Mesendoderm (in vitro differentiated cells): ENCODE measurements at regions not wholly inside any gene's neighbourhood (a gene's known extent, or its start where the extent isn't known, plus 50 kb on each side); places are given as distances from the start of the nearest gene placed in this dataset.

Experiments
- DNase-seq: peaks from one replicate; pipeline ENCODE4 v3.0.0; 2013
- H2AK5ac ChIP-seq: 2 replicates; pipeline ENCODE4 v1.6.1; 2013; ENCODE audit warnings: low read length, inconsistent platforms
- H2BK120ac ChIP-seq: 2 replicates; pipeline ENCODE4 v1.6.1; 2013; ENCODE audit warnings: low read depth, mild to moderate bottlenecking, low read length, moderate library complexity, mixed read lengths
- H2BK15ac ChIP-seq: replicated peaks from 2 replicates; pipeline ENCODE4 v1.6.1; 2013; ENCODE audit warnings: low read depth, mild to moderate bottlenecking, moderate library complexity
- H2BK5ac ChIP-seq: 2 replicates; pipeline ENCODE4 v1.6.1; 2013; ENCODE audit warnings: low read length, inconsistent platforms
- H3K18ac ChIP-seq: 2 replicates; pipeline ENCODE4 v1.6.1; 2013; ENCODE audit warnings: mild to moderate bottlenecking, low read length, mixed read lengths
- H3K23ac ChIP-seq: one replicate; pipeline ENCODE4 v1.6.1; 2013; ENCODE audit warnings: low read length
- H3K27ac ChIP-seq: 2 replicates; pipeline ENCODE4 v1.5.1; 2013; ENCODE audit warnings: low read depth, mild to moderate bottlenecking, inconsistent platforms, low read length, moderate library complexity
- H3K27me3 ChIP-seq: 2 replicates; pipeline ENCODE4 v1.6.1; 2013; ENCODE audit warnings: low read length, control low read depth, mild to moderate bottlenecking, inconsistent platforms; ENCODE audit not compliant: insufficient read depth, poor library complexity
- H3K36me3 ChIP-seq: 2 replicates; pipeline ENCODE4 v1.6.1; 2013; ENCODE audit warnings: low read length, inconsistent platforms; ENCODE audit not compliant: control insufficient read depth, insufficient read depth
- H3K4ac ChIP-seq: one replicate; pipeline ENCODE4 v1.6.1; 2013; ENCODE audit warnings: low read depth, mild to moderate bottlenecking, low read length, moderate library complexity
- H3K4me1 ChIP-seq: 2 replicates; pipeline ENCODE4 v1.6.1; 2013; ENCODE audit warnings: low read depth, low read length, inconsistent platforms; ENCODE audit not compliant: control insufficient read depth
- H3K4me2 ChIP-seq: 2 replicates; pipeline ENCODE4 v1.6.1; 2013; ENCODE audit warnings: low read length
- H3K4me3 ChIP-seq: 2 replicates; pipeline ENCODE4 v1.5.1; 2013; ENCODE audit warnings: mild to moderate bottlenecking, low read length
- H3K56ac ChIP-seq: one replicate; pipeline ENCODE4 v1.6.1; 2013; ENCODE audit warnings: low read length
- H3K79me1 ChIP-seq: 2 replicates; pipeline ENCODE4 v1.6.1; 2013; ENCODE audit warnings: low read length, inconsistent platforms
- H3K79me2 ChIP-seq: 2 replicates; pipeline ENCODE4 v1.6.1; 2013; ENCODE audit warnings: mild to moderate bottlenecking, low read length; ENCODE audit not compliant: control insufficient read depth, insufficient read depth
- H3K9ac ChIP-seq: 2 replicates; pipeline ENCODE4 v1.6.1; 2013; ENCODE audit warnings: low read length, inconsistent platforms
- H4K5ac ChIP-seq: one replicate; pipeline ENCODE4 v1.6.1; 2013; ENCODE audit warnings: low read length
- H4K8ac ChIP-seq: one replicate; pipeline ENCODE4 v1.6.1; 2013; ENCODE audit warnings: low read depth, mild to moderate bottlenecking, control low read depth, low read length, moderate library complexity
- WGBS: extraction: QIAGEN DNeasy Blood & Tissue Kit; methylation state at CpG from one replicate; pipeline ENCODE4 v1.1.7; 2013; ENCODE audit warnings: low lambda C conversion rate, missing lambda C conversion rate; ENCODE audit not compliant: insufficient coverage; ENCODE audit errors: extremely low coverage; 5-methylcytosine and 5-hydroxymethylcytosine counted together

GRCh38 chr1:78369546-78369945 lies 121.2 kb upstream of the PTGFR start:
- Histone ChIP-seq H3K79me2 (no peaks in the 10 kb centered on the region), H3K56ac (no peak overlapping the region), H2AK5ac (no peak overlapping the region), H3K36me3 (no peaks in the 10 kb centered on the region), H3K23ac (no peak overlapping the region), H2BK15ac (no peak overlapping the region), H3K4me3 (no peak overlapping the region), H3K9ac (no peak overlapping the region), H2BK5ac (no peak overlapping the region), H4K8ac (no peak overlapping the region), H3K4me1 (no peaks in the 10 kb centered on the region), H3K18ac (no peak overlapping the region), H3K4me2 (no peak overlapping the region), H2BK120ac (no peak overlapping the region), H3K79me1 (no peaks in the 10 kb centered on the region), H3K4ac (no peak overlapping the region), H3K27me3 (no peaks in the 10 kb centered on the region), H4K5ac (no peak overlapping the region), H3K27ac (no peak overlapping the region)
- WGBS, result no CpG with 5 or more reads among the region's 1 CpG
- DNase-seq, result no peak

GRCh38 chr1:78370356-78370755 lies 120.4 kb upstream of the PTGFR start:
- Histone ChIP-seq H3K79me1 (no peaks in the 10 kb centered on the region), H3K23ac (no peak overlapping the region), H2AK5ac (no peak overlapping the region), H2BK120ac (no peak overlapping the region), H3K4ac (no peak overlapping the region), H3K56ac (no peak overlapping the region), H3K27ac (no peak overlapping the region), H3K27me3 (no peaks in the 10 kb centered on the region), H3K4me2 (no peak overlapping the region), H3K36me3 (no peaks in the 10 kb centered on the region), H3K18ac (no peak overlapping the region), H2BK5ac (no peak overlapping the region), H3K4me3 (no peak overlapping the region), H3K4me1 (no peaks in the 10 kb centered on the region), H2BK15ac (no peak overlapping the region), H3K9ac (no peak overlapping the region), H4K8ac (no peak overlapping the region), H4K5ac (no peak overlapping the region), H3K79me2 (no peaks in the 10 kb centered on the region)
- no CpG with 5 or more reads among the region's 2 CpGs for WGBS
- no peak for DNase-seq

GRCh38 chr1:78370779-78371482 lies 119.8 kb upstream of the PTGFR start:
- no peak overlapping the region for H3K4me2 ChIP-seq

GRCh38 chr1:78373676-78374075 lies 117.1 kb upstream of the PTGFR start:
- Histone ChIP-seq H3K27me3 (no peaks in the 10 kb centered on the region), H2BK15ac (no peak overlapping the region), H3K79me1 (no peaks in the 10 kb centered on the region), H2AK5ac (no peak overlapping the region), H2BK120ac (no peak overlapping the region), H4K8ac (no peak overlapping the region), H3K4me3 (no peak overlapping the region), H3K27ac (no peak overlapping the region), H2BK5ac (no peak overlapping the region), H3K56ac (no peak overlapping the region), H4K5ac (no peak overlapping the region), H3K79me2 (no peaks in the 10 kb centered on the region), H3K23ac (no peak overlapping the region), H3K4me2 (no peak overlapping the region), H3K9ac (no peak overlapping the region), H3K18ac (no peak overlapping the region), H3K36me3 (no peaks in the 10 kb centered on the region), H3K4me1 (no peaks in the 10 kb centered on the region), H3K4ac (no peak overlapping the region)
- WGBS, result no CpG with 5 or more reads among the region's 1 CpG
- DNase-seq, result no peak

More at GRCh38 chr1:78370779-78371482, 119.8 kb upstream of the PTGFR start:
- Histone ChIP-seq H4K5ac (no peak overlapping the region), H3K79me1 (no peaks in the 10 kb centered on the region), H3K4me3 (no peak overlapping the region), H3K56ac (no peak overlapping the region), H3K27me3 (no peaks in the 10 kb centered on the region), H3K79me2 (no peaks in the 10 kb centered on the region), H3K27ac (no peak overlapping the region), H2BK5ac (no peak overlapping the region), H3K23ac (no peak overlapping the region), H3K36me3 (no peaks in the 10 kb centered on the region), H3K4ac (no peak overlapping the region), H2BK15ac (no peak overlapping the region), H3K4me1 (no peaks in the 10 kb centered on the region), H4K8ac (no peak overlapping the region), H2BK120ac (no peak overlapping the region), H2AK5ac (no peak overlapping the region), H3K9ac (no peak overlapping the region), H3K18ac (no peak overlapping the region)
- no CpG with 5 or more reads among the region's 2 CpGs for WGBS
- DNase-seq, result no peak

GRCh38 chr1:78375996-78376395 lies 114.8 kb upstream of the PTGFR start:
- no peak overlapping the region for H3K23ac ChIP-seq
- no peak overlapping the region for H2BK15ac ChIP-seq
- no peaks in the 10 kb centered on the region for H3K27me3 ChIP-seq
- no peak overlapping the region for H3K4me3 ChIP-seq
- H3K27ac ChIP-seq, result no peak overlapping the region
- H3K79me2 ChIP-seq, result no peaks in the 10 kb centered on the region
- no peak overlapping the region for H3K18ac ChIP-seq
- no peak for DNase-seq
- H3K4me1 ChIP-seq, result no peaks in the 10 kb centered on the region
- no peak overlapping the region for H3K56ac ChIP-seq
- H3K9ac ChIP-seq, result no peak overlapping the region
- H3K4me2 ChIP-seq, result no peak overlapping the region
- no peaks in the 10 kb centered on the region for H3K36me3 ChIP-seq
- H2BK120ac ChIP-seq, result no peak overlapping the region
- H2BK5ac ChIP-seq, result no peak overlapping the region
- H3K79me1 ChIP-seq, result no peaks in the 10 kb centered on the region
- H4K8ac ChIP-seq, result no peak overlapping the region
- no peak overlapping the region for H3K4ac ChIP-seq
- no CpG with 5 or more reads among the region's 3 CpGs for WGBS
- no peak overlapping the region for H4K5ac ChIP-seq
- H2AK5ac ChIP-seq, result no peak overlapping the region

- no peak overlapping the region for H4K8ac ChIP-seq
These were observed 113.3 kb upstream of the PTGFR start for GRCh38 chr1:78377356-78377928.

More at GRCh38 chr1:78377356-78377928, 113.3 kb upstream of the PTGFR start:
- H2BK15ac ChIP-seq, result no peak overlapping the region
- H3K79me1 ChIP-seq, result no peaks in the 10 kb centered on the region
- H2BK5ac ChIP-seq, result no peak overlapping the region
- no peak overlapping the region for H3K56ac ChIP-seq
- H4K5ac ChIP-seq, result no peak overlapping the region
- H3K27me3 ChIP-seq, result no peaks in the 10 kb centered on the region
- H3K36me3 ChIP-seq, result no peaks in the 10 kb centered on the region
- no peak for DNase-seq
- no peak overlapping the region for H3K18ac ChIP-seq
- no peak overlapping the region for H3K9ac ChIP-seq
- no peak overlapping the region for H3K4me2 ChIP-seq
- no peaks in the 10 kb centered on the region for H3K79me2 ChIP-seq
- no peak overlapping the region for H3K4ac ChIP-seq
- H3K4me3 ChIP-seq, result no peak overlapping the region
- no peak overlapping the region for H2BK120ac ChIP-seq
- H3K27ac ChIP-seq, result no peak overlapping the region
- H2AK5ac ChIP-seq, result no peak overlapping the region
- no peak overlapping the region for H3K23ac ChIP-seq
- no peaks in the 10 kb centered on the region for H3K4me1 ChIP-seq
